ENCODE measurements at regions not wholly inside any gene's neighbourhood (a gene's known extent, or its start where the extent isn't known, plus 50 kb on each side); places are given as distances from the start of the nearest gene placed in this dataset.

DNA sequence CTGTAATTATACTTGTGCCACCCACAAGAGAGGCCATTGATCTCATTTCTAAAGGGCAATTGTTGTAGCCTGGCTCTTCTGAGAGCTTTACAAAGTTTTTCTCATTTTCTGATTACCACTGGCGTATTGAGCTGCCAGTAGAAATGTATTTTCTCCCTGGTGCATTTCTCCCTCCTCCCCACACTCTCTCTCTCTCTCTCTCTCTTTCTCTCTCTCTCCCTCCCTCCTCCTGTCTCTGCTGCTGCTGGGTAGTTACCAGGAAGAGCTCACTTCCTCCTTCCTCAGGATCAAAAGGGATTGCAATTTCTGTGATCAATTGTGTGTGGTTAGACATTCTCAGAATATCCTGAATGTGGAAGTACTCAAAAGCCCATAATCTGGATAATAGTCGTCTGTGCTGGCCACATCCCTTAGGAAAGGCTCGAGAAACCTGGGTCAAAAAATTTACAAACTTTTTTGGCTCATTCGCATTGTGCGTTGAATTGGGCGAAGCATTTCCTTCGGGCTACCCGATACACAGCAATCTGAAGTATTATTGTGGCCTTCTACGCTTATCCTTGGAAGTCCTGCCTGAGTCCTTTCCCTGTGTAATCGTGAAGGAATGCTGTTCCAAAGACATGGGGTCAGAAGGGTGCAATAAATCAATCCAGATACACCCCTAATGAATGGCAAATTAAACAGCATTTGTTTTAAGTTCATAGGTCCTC is 254.8 kb downstream of the MSRB3 start:
- TF ChIP-seq POLR2A (IDR thresholded peaks at IDR 0.05) (no peak), POLR2AphosphoS5 (IDR thresholded peaks at IDR 0.05; ENCODE audit: insufficient read depth in 1 of 2, low read depth in 1 of 2) (no peak)
- TF ChIP-seq, protein P1, sequence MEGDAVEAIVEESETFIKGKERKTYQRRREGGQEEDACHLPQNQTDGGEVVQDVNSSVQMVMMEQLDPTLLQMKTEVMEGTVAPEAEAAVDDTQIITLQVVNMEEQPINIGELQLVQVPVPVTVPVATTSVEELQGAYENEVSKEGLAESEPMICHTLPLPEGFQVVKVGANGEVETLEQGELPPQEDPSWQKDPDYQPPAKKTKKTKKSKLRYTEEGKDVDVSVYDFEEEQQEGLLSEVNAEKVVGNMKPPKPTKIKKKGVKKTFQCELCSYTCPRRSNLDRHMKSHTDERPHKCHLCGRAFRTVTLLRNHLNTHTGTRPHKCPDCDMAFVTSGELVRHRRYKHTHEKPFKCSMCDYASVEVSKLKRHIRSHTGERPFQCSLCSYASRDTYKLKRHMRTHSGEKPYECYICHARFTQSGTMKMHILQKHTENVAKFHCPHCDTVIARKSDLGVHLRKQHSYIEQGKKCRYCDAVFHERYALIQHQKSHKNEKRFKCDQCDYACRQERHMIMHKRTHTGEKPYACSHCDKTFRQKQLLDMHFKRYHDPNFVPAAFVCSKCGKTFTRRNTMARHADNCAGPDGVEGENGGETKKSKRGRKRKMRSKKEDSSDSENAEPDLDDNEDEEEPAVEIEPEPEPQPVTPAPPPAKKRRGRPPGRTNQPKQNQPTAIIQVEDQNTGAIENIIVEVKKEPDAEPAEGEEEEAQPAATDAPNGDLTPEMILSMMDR (IDR thresholded peaks at IDR 0.05), result no peak

Data from vagina (tissue), 2 donors.